RWPE1 (cell line): ENCODE measurements at regions not wholly inside any gene's neighbourhood (a gene's known extent, or its start where the extent isn't known, plus 50 kb on each side); places are given as distances from the start of the nearest gene placed in this dataset.

Experiments used
- CTCF ChIA-PET: fragments of 350-600 bp; sonication (Branson Sonifier 250); formaldehyde crosslinking; extraction: SDS; loops from one replicate; lab custom pipeline; 2021; lab: Yijun Ruan, JAX
- POLR2A ChIA-PET: fragments of 400-600 bp; formaldehyde crosslinking; extraction: SDS; loops from one replicate; lab custom pipeline; 2020; ENCODE audit warnings: antibody characterized with exemption; ENCODE audit not compliant: low non-redundant PET; lab: Yijun Ruan, JAX
- DNase-seq: peaks from one replicate; pipeline ENCODE4 v3.0.0; 2012; ENCODE audit warnings: low spot score
- H3K27ac ChIP-seq: fragments of 450-650 bp; 2 replicates; pipeline ENCODE4 v1.5.1; 2017
- TF ChIP-seq, protein P1 (sequence below): fragments of 450-650 bp; conservative IDR thresholded peaks from 2 replicates; pipeline ENCODE4 v1.5.1; 2017; ENCODE audit warnings: low read depth, mild to moderate bottlenecking

DNA sequence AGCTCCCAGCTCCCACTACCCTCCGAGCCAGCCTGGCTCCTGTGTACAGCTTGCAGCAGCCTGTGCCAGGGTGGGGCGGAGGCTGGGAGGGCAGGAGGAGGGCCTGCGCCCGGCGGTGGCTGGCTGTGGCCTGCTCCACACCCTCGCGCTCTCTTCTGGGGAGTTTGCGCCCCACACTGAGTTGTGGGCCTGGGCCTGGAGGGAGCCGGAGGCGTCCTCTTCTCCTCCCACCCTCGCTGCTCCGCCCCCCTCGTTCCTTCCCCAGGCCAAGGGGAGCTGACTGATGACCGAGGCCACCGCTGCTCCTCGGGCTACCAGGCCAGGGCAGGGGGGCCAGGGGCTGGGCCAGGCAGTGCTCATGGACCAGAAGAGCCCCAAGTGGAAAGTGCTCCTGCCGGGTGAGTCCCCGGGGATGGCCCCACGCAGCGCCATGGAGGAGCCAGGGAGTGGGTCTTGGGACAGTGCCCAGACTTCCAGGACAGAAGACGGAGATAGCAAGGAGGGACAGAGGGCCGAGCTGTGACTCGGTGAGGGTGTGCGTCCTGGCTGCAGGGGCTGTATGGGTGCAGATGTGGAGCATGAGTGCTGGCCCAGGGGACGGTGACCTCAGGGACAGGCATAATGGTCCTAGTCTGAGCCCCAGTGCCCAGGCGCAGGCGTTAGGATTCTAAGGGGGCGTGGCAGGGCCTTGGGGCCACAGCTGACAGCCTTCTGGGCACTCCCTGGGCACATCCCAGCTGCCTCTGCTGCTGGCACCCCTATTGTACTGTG is 242.1 kb upstream of the GSE1 start:
- ChIA-PET POLR2A (interaction anchor here (0.6 kb wide), 3 partner anchors 12 to 181 kb away, joined by 3 to 5 read pairs (median 4); no protein-coding TSS in a partner anchor), CTCF (interaction anchor here (0.6 to 1.7 kb wide), 7 partner anchors 17 to 265 kb away, joined by 3 to 7 read pairs (median 4); no protein-coding TSS in a partner anchor)
- DNase-seq = peak; percentile 45
- TF ChIP-seq, protein P1, sequence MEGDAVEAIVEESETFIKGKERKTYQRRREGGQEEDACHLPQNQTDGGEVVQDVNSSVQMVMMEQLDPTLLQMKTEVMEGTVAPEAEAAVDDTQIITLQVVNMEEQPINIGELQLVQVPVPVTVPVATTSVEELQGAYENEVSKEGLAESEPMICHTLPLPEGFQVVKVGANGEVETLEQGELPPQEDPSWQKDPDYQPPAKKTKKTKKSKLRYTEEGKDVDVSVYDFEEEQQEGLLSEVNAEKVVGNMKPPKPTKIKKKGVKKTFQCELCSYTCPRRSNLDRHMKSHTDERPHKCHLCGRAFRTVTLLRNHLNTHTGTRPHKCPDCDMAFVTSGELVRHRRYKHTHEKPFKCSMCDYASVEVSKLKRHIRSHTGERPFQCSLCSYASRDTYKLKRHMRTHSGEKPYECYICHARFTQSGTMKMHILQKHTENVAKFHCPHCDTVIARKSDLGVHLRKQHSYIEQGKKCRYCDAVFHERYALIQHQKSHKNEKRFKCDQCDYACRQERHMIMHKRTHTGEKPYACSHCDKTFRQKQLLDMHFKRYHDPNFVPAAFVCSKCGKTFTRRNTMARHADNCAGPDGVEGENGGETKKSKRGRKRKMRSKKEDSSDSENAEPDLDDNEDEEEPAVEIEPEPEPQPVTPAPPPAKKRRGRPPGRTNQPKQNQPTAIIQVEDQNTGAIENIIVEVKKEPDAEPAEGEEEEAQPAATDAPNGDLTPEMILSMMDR = peak; percentile 51
- peak overlapping the region; percentile 95 for H3K27ac ChIP-seq

DNA sequence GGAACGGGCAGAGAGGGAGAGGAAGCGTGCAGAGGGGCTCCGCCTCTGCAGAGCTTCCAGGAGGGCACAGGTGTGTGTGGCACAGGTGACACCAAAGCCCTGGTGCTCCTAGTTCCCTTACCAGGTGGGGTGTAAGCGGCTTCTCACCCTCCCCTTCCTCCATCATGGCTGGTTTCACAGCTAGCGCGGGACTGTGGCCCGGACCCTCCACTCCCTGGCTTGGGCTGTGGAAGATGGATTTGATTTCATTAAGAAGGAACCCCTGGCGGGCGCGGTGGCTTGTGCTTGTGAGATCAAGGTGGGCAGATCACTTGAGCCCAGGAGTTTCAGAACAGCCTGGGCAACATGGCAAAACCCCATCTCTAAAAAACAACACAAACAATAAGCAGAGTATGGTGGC is 241.2 kb upstream of the GSE1 start:
- CTCF ChIA-PET = interaction anchor here (0.6 to 1.3 kb wide), 2 partner anchors 40 to 239 kb away, joined by 3 to 7 read pairs; no protein-coding TSS in a partner anchor
- TF ChIP-seq, protein P1 = no peak
- POLR2A ChIA-PET = interaction anchor here (0.6 kb wide), 2 partner anchors 11 to 24 kb away, joined by 3 to 4 read pairs; no protein-coding TSS in a partner anchor

DNA sequence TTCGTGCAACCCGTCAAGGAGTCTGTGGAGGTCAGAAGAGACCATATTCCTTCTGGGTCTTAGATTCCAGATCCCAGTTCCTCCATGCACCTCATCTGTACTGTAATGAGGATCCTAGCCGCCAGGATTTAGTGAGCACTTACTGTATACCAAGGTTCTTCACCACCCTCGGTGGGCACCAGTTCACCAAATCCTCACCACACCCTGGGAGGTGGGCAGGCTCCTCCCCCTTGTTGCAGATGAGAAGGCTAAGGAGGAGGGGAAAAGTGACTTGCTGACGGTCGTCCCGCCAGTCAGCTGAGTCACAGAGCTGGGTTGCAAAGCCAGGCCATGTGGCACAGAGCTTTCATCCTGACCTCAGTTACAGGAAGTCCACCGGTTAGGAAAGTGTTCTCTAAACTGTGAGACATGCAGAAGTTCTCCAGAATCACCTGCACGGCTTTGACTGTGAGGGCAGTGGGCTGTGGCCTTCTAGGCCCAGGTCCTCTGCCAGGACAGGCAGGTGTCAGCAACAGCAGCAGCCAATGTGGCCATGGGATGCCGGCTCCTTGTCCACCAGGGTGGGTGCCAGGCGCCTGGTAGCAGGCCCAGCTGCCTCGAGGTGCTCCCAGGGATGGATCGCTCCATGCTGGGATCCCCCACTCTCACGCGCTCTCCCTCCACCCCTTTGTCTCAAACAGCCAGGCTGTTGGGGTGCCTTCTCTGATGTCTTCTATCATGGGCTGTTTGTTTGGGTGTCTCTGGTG is 240.3 kb upstream of the GSE1 start:
- ChIA-PET CTCF (interaction anchor here (1.0 kb wide), 1 partner anchor 238 kb away, joined by 3 read pairs; no protein-coding TSS in a partner anchor), POLR2A (no interaction called here)
- DNase-seq = peak; percentile 46
- peak overlapping the region; percentile 95 for H3K27ac ChIP-seq
- TF ChIP-seq, protein P1 = no peak

More for the DNA sequence above, 241.2 kb upstream of the GSE1 start:
- DNase-seq = no peak
- H3K27ac ChIP-seq = peak overlapping the region; percentile 95

DNA sequence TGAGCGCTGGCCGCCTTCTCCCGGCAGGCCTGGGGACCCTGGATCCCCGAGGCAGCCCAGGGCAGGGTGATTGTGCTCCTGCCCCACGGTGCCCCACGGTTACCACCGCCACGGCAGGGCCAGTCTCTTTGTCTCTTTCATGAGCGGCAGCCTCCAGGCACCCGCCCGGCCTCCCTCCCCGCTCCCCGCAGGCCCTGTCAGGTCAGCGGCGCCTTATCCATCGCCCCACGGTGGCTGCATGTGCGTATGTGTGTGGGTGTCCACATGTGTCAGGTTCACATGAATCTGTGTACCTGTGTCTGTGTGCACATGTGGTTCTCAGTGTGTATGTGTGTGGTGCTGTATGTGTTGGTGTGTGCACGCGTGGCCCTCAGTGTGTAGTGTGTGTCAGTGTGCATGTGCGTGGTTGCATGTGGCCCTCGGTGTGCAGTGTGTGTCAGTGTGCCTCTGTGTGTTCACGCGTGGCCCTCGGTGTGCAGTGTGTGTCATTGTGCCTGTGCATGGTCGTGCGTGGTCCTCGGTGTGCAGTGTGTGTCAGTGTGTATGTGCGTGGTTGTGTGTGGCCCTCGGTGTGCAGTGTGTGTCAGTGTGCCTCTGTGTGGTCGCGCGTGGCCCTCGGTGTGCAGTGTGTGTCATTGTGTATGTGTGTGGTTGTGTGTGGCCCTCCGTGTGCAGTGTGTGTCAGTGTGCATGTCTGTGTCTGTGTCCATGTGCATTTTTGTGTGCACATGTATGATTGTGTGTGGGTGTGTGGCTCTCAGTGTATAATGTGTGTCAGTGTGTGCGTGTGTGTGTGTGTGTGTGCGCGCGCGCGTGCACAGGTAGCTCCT is 239.2 kb upstream of the GSE1 start:
- H3K27ac ChIP-seq = peak overlapping the region; percentile 95
- TF ChIP-seq, protein P1 = no peak
- ChIA-PET CTCF (no interaction called here), POLR2A (interaction anchor here (0.6 kb wide), 1 partner anchor 405 kb away, joined by 8 read pairs; no protein-coding TSS in a partner anchor)
- no peak for DNase-seq

DNA sequence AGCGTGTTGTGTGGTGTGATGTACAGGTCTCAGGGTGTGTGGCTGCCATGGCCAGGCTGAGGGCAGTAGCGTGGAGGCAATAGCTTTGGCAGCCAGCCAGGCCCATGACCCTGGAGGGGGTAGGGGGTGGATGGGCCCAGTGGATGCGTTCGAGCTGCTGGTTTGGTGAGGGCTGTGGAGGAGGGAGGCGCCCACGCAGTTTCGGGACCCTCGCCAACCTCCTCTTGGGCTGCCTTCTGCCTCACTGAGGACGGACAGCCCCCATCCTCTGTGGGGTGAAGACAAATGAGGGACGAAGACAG is 238.6 kb upstream of the GSE1 start:
- POLR2A ChIA-PET = interaction anchor here (0.6 kb wide), 1 partner anchor 405 kb away, joined by 8 read pairs; no protein-coding TSS in a partner anchor
- no peak for DNase-seq
- CTCF ChIA-PET = no interaction called here

More for the DNA sequence above, 238.6 kb upstream of the GSE1 start:
- H3K27ac ChIP-seq = peak overlapping the region; percentile 75
- TF ChIP-seq, protein P1 = no peak
